Prostate gland (tissue), 2 donors: ENCODE measurements at regions not wholly inside any gene's neighbourhood (a gene's known extent, or its start where the extent isn't known, plus 50 kb on each side); places are given as distances from the start of the nearest gene placed in this dataset.

Experiments
- DNase-seq: peaks from one replicate; pipeline ENCODE4 v3.0.0-alpha.2; 2019; ENCODE audit warnings: low spot score
- H3K27ac ChIP-seq, 2 donors: fragments of 200-600 bp; sonication (generic); 2 replicates each; pipeline ENCODE4 v1.5.1; 2017 to 2019
- H3K27me3 ChIP-seq: fragments of 200-600 bp; sonication (generic); replicated peaks from 2 replicates; pipeline ENCODE4 v1.5.1; 2019; ENCODE audit not compliant: insufficient read depth
- H3K36me3 ChIP-seq, 2 donors: fragments of 200-600 bp; sonication (generic); 1 replicate in 1 of 2; 2 replicates in 1 of 2; pipeline versions ENCODE4 v1.5.1 to v1.8.1; 2017 to 2019
- H3K4me1 ChIP-seq: fragments of 200-600 bp; sonication (generic); replicated peaks from 2 replicates; pipeline ENCODE4 v1.5.1; 2019
- H3K4me3 ChIP-seq, 2 donors: fragments of 200-600 bp; sonication (generic); 2 replicates each; pipeline ENCODE4 v1.5.1; 2017 to 2019
- H3K9me3 ChIP-seq: fragments of 200-600 bp; sonication (generic); 2 replicates; pipeline ENCODE4 v1.5.1; 2017
- POLR2A ChIP-seq: fragments of 450-650 bp; IDR thresholded peaks from one replicate; pipeline ENCODE4 v1.6.1; 2016; ENCODE audit warnings: antibody characterized with exemption, mild to moderate bottlenecking
- POLR2AphosphoS5 ChIP-seq: sonication (generic); formaldehyde crosslinking; IDR thresholded peaks from one replicate; pipeline ENCODE4 v1.6.1; 2017; ENCODE audit warnings: antibody characterized with exemption
- WGBS: methylation state at CpG from one replicate; pipeline ENCODE4 v1.1.5; 2018; 5-methylcytosine and 5-hydroxymethylcytosine counted together
- intact Hi-C: fragments of 100-400 bp; cut with DNase I; formaldehyde crosslinking; loops from one replicate; pipeline ENCODE4 v1.14.2; 2022
- TF ChIP-seq, protein P1 (sequence below), 4 experiments: fragments of 200-600 bp in 2 of 4; fragments of 450-650 bp in 2 of 4; sonication (generic) in 2 of 4; IDR thresholded peaks; 1 replicate in 3 of 4; 2 replicates in 1 of 4; pipeline ENCODE4 v1.5.1; 2016 to 2019; ENCODE audit warnings: antibody characterized with exemption in 4 of 4, mild to moderate bottlenecking in 2 of 4, moderate library complexity in 2 of 4

DNA sequence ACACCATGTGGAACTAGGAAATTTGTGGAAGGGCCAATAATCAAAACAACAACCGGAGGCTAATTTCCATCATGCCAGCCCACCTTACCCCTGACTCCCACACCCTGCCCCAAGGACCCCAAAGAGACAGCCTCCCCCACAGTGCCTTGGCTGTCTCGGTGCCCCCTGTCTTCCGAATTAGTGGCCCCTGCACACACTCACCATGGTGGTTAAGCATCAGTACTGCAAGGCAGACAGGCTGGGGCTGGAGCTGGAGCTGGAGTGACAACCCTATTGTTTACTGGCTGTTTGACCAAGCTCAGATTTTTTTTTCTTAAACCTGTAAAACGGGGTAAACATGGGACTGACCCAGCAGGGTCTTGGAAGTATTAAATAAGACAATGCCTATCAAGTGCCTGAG, 238.0 kb downstream of the TFAP2C start:
- no peak for DNase-seq
- intact Hi-C loops: no loop called here
- Histone ChIP-seq H3K4me1 (no peaks in the 10 kb centered on the region), H3K4me3 (no peak overlapping the region), H3K36me3 (no peaks in the 10 kb centered on the region), H3K27me3 (no peaks in the 10 kb centered on the region), H3K27ac (no peak overlapping the region), H3K9me3 (no peaks in the 10 kb centered on the region)
- WGBS: 61% methylated on average over 4 of the region's 4 CpGs
- TF ChIP-seq POLR2AphosphoS5 (no peak), POLR2A (no peak)
- TF ChIP-seq, protein P1, sequence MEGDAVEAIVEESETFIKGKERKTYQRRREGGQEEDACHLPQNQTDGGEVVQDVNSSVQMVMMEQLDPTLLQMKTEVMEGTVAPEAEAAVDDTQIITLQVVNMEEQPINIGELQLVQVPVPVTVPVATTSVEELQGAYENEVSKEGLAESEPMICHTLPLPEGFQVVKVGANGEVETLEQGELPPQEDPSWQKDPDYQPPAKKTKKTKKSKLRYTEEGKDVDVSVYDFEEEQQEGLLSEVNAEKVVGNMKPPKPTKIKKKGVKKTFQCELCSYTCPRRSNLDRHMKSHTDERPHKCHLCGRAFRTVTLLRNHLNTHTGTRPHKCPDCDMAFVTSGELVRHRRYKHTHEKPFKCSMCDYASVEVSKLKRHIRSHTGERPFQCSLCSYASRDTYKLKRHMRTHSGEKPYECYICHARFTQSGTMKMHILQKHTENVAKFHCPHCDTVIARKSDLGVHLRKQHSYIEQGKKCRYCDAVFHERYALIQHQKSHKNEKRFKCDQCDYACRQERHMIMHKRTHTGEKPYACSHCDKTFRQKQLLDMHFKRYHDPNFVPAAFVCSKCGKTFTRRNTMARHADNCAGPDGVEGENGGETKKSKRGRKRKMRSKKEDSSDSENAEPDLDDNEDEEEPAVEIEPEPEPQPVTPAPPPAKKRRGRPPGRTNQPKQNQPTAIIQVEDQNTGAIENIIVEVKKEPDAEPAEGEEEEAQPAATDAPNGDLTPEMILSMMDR (IDR thresholded peaks at IDR 0.05): no peak

DNA sequence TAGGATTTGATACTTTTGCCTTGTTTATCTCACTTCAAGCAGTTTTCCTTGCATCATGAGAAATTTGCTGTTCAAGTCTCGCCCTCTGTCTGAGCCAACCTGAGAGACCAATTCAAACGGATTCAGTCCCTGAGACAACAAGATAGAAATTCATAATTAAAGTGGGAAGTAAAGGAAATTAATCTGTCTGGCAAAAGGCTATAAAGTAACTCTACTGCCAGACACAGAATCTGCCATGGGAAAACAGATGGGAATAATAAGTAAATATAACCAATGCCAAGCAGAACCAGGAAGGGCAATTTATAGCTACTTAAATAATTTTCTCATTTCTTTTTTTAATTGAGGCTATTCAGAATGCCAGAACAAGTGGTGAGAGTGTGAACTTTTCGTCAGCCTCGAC, 239.6 kb downstream of the TFAP2C start:
- no peaks in the 10 kb centered on the region for H3K9me3 ChIP-seq
- intact Hi-C loops: no loop called here

DNA sequence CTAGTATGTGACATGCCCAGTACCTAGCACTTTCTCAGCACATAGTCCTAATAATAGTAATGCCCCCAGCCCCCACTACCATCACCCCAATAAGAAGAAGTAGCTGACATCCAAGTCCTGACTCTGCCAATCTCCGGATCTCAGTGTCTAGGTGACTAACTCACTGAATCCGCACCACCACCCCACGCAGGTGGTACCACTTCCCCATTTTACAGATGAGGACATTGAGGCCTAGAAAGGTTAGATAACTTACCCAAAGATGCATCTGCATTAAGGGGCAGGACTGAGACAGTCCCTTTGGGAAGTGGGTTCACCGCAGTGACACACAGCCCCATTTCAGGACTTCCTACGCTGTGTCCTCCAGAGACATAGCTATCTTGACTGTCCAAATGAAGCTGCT, 241.2 kb downstream of the TFAP2C start:
- WGBS: 98% methylated on average over 5 of the region's 5 CpGs
- Histone ChIP-seq H3K36me3 (no peaks in the 10 kb centered on the region), H3K27ac (no peak overlapping the region), H3K4me3 (no peak overlapping the region), H3K4me1 (no peaks in the 10 kb centered on the region), H3K9me3 (no peaks in the 10 kb centered on the region), H3K27me3 (no peaks in the 10 kb centered on the region)
- intact Hi-C loops: no loop called here
- no peak for DNase-seq
- TF ChIP-seq, protein P1 (IDR thresholded peaks at IDR 0.05): no peak

More for the DNA sequence above, 239.6 kb downstream of the TFAP2C start:
- H3K27ac ChIP-seq: no peak overlapping the region
- 63% methylated on average over 4 of the region's 4 CpGs for WGBS
- no peaks in the 10 kb centered on the region for H3K27me3 ChIP-seq
- no peak for DNase-seq
- H3K4me3 ChIP-seq: no peak overlapping the region
- H3K36me3 ChIP-seq: no peaks in the 10 kb centered on the region
- TF ChIP-seq, protein P1 (IDR thresholded peaks at IDR 0.05): no peak
- no peak for TF ChIP-seq POLR2AphosphoS5
- no peak for TF ChIP-seq POLR2A
- no peaks in the 10 kb centered on the region for H3K4me1 ChIP-seq

DNA sequence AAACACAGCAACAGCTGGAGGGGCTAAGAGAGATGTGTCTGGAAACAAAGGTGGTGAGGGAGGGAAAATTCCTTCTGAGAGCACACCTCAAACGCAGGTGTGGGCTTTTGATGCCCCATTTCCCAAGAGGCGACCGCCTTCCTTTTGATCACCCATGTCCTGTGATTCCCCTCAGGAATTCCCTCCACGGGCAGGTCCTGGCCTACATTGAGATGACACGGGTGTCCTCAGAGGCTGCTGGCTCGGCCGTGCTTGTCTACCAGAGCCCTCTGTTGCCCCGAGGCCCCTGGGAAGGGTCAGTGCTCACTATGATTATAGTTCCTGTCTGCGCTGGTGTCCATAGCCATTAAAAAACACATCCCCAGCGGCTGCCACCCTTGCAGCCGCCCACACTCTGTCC, 242.6 kb downstream of the TFAP2C start:
- H3K9me3 ChIP-seq: no peaks in the 10 kb centered on the region
- TF ChIP-seq, protein P1 (IDR thresholded peaks at IDR 0.05): no peak
- TF ChIP-seq POLR2A (no peak), POLR2AphosphoS5 (no peak)
- H3K27ac ChIP-seq: no peak overlapping the region
- no peak for DNase-seq
- no peaks in the 10 kb centered on the region for H3K27me3 ChIP-seq
- H3K4me3 ChIP-seq: no peak overlapping the region
- 81% methylated on average over 11 of the region's 11 CpGs for WGBS
- no peaks in the 10 kb centered on the region for H3K36me3 ChIP-seq
- no peaks in the 10 kb centered on the region for H3K4me1 ChIP-seq
- intact Hi-C loops: no loop called here

DNA sequence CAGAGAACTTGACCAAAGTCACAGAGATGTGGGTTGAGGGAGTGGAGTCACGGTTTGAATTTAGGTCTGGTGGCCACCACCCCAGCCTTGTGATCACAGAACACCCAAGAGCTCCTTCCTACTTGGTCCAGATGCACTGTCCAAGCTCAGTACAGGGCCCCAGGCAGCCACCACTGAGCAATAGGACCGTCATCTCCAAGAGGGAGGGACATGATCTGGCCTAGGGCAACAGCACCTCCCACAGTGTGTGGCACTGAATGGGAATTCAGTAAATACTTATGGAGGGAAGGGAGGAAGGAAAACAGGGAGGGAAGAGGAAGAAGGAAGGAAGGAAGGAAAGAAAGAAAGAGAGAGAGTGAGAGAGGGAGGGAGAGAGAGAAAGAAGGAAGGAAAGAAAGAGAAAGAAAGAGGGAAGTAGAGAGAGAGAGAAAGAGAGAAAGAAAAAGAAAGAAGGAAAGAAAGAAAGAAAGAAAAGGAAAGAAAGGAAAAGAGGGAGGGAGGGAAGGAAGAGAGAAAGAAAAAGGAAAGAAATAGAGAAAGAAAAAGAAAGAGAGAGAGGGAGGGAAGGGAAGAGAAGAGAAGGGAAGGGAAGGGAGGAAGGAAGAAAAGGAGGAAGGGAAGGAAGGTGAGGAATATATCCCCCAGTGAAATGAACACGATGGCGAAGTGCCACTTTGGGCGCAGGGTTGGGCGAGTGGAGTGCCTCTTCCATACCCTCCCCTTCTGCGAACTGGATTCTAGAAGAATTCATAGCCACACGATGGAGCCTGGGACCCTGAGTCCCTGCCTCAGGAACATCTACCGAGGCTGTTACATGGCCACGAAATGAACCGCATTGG, 243.7 kb downstream of the TFAP2C start:
- Histone ChIP-seq H3K27ac (no peak overlapping the region), H3K9me3 (no peaks in the 10 kb centered on the region), H3K27me3 (no peaks in the 10 kb centered on the region), H3K4me1 (no peaks in the 10 kb centered on the region), H3K4me3 (no peak overlapping the region), H3K36me3 (no peaks in the 10 kb centered on the region)
- 82% methylated on average over 11 of the region's 11 CpGs for WGBS
- DNase-seq: no peak
- TF ChIP-seq POLR2AphosphoS5 (no peak), POLR2A (no peak)
- TF ChIP-seq, protein P1 (IDR thresholded peaks at IDR 0.05): no peak
- intact Hi-C loops: no loop called here
